ENCODE measurements at regions not wholly inside any gene's neighbourhood (a gene's known extent, or its start where the extent isn't known, plus 50 kb on each side); places are given as distances from the start of the nearest gene placed in this dataset.

GRCh38 chr5:134462761-134463160 is 51.1 kb upstream of the CDKN2AIPNL start:
- Histone ChIP-seq H3K27ac (no peak overlapping the region), H3K27me3 (no peaks in the 10 kb centered on the region), H3K4me1 (ENCODE audit: insufficient read depth) (peaks cover 13% of the 10 kb centered on the region), H3K36me3 (no peaks in the 10 kb centered on the region), H3K9me3 (no peaks in the 10 kb centered on the region), H3K4me3 (no peak overlapping the region)
- DNase-seq = no peak
- TF ChIP-seq EP300 (IDR thresholded peaks at IDR 0.05) = no peak
- no peak for TF ChIP-seq POLR2A (IDR thresholded peaks at IDR 0.05)
- TF ChIP-seq, protein P1, sequence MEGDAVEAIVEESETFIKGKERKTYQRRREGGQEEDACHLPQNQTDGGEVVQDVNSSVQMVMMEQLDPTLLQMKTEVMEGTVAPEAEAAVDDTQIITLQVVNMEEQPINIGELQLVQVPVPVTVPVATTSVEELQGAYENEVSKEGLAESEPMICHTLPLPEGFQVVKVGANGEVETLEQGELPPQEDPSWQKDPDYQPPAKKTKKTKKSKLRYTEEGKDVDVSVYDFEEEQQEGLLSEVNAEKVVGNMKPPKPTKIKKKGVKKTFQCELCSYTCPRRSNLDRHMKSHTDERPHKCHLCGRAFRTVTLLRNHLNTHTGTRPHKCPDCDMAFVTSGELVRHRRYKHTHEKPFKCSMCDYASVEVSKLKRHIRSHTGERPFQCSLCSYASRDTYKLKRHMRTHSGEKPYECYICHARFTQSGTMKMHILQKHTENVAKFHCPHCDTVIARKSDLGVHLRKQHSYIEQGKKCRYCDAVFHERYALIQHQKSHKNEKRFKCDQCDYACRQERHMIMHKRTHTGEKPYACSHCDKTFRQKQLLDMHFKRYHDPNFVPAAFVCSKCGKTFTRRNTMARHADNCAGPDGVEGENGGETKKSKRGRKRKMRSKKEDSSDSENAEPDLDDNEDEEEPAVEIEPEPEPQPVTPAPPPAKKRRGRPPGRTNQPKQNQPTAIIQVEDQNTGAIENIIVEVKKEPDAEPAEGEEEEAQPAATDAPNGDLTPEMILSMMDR (IDR thresholded peaks at IDR 0.05) = no peak
- intact Hi-C loops (cut with DNase I) = no loop called here
- 59 to 73% (median 72%) methylated on average over 6 of the region's 6 CpGs for WGBS, 3 donors

DNA sequence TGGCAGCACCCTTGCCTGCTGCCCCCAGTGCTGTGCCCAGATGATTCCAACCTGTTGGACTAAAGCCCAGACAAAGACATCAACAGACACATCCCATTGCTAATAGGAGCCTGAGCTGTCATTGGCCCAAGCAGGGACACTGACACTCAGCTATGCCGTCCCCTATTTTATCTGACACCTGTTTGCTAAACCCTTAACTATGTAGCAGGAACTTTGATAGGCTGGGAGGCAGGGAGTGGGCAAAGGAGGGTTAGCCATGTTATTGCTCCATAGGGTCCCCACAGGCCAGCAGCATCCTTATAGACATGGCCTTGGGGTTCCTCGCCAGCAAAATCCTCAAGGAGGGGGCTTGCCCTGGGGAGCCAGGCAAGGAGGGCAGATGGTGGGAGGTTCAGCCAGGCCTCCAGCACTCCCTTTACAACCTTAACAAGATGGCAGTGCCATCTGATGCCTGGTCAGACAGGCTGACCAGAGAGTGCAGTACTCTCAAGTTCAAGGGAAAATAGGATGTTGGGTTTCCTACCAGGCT is 50.4 kb upstream of the CDKN2AIPNL start:
- no peak for DNase-seq
- Histone ChIP-seq H3K4me1 (ENCODE audit: insufficient read depth) (peaks cover 13% of the 10 kb centered on the region), H3K27me3 (no peaks in the 10 kb centered on the region), H3K36me3 (no peaks in the 10 kb centered on the region), H3K4me3 (no peak overlapping the region), H3K9me3 (no peaks in the 10 kb centered on the region), H3K27ac (no peak overlapping the region)
- 85 to 88% (median 88%) methylated on average over 2 of the region's 2 CpGs for whole genome bisulfite sequencing, 3 donors
- TF ChIP-seq, protein P1 (IDR thresholded peaks at IDR 0.05) = no peak
- TF ChIP-seq EP300 (IDR thresholded peaks at IDR 0.05) (no peak), POLR2A (IDR thresholded peaks at IDR 0.05) (no peak)
- intact Hi-C loops (cut with DNase I) = no loop called here

All from ovary (tissue), 7 donors.